ENCODE measurements at regions not wholly inside any gene's neighbourhood (a gene's known extent, or its start where the extent isn't known, plus 50 kb on each side); places are given as distances from the start of the nearest gene placed in this dataset.

- Mint-ChIP-seq H3K27ac (ENCODE audit: unreplicated experiment) (no peak overlapping the region), H3K36me3 (ENCODE audit: low read depth) (peaks cover 3% of the 10 kb centered on the region), H3K27me3 (ENCODE audit: low read depth) (no peaks in the 10 kb centered on the region), H3K4me1 (peaks cover 11% of the 10 kb centered on the region), H3K4me3 (no peak overlapping the region), H3K9me3 (peaks cover 4% of the 10 kb centered on the region)
- no peak for TF ChIP-seq CTCF (conservative IDR thresholded peaks at IDR 0.05)
- no peak for DNase-seq (ENCODE audit: low read depth, low spot score)
Measured at GRCh38 chr2:121955872-121956271, 200.4 kb downstream of the TSN start.

DNA sequence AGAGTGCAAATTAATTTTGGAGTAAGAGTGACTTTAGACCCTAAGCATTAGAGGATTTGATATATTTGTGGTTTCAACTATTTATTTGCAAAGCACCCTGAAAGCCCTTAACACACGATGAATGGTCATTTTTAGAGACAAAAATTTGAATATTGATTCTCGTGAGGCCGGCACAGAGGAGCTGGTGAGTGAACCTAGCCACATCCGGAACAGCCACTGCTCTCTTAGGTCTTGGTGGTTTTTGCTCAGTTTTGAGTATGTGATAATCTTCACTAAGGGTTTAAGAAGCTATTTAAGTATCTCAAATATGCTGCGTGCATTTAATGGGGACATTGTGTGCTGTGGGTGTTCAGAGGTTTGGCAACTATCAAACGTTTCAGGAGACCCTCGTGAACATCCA is 204.8 kb downstream of the TSN start:
- TF ChIP-seq CTCF (conservative IDR thresholded peaks at IDR 0.05): no peak
- peaks cover 2% of the 10 kb centered on the region for H3K9me3 Mint-ChIP-seq
- peaks cover 24% of the 10 kb centered on the region for H3K4me1 Mint-ChIP-seq
- no peak overlapping the region for H3K4me3 Mint-ChIP-seq
- H3K27me3 Mint-ChIP-seq (ENCODE audit: low read depth): no peaks in the 10 kb centered on the region
- no peak overlapping the region for H3K27ac Mint-ChIP-seq (ENCODE audit: unreplicated experiment)
- H3K36me3 Mint-ChIP-seq (ENCODE audit: low read depth): no peaks in the 10 kb centered on the region
- no peak for DNase-seq (ENCODE audit: low read depth, low spot score)

DNA sequence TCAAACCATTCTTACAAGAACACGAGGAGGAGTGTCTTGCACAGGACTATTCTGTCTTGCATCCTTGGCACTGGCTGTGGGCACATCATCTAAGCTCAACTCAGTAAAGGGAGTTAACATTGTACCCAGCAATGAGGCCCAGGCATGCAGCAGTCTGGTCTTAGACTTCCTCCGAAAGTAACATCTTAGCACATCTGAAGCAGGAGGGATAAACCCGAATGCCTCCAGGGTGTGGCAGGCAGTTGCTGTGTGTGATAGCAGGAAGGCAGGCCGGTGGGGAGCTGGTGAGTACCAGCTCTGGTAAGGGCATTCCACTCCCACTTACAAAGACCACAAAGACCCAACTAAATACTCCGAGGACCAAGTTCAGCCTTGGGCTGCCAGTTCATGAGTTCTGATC is 206.3 kb downstream of the TSN start:
- no peaks in the 10 kb centered on the region for H3K36me3 Mint-ChIP-seq (ENCODE audit: low read depth)

DNA sequence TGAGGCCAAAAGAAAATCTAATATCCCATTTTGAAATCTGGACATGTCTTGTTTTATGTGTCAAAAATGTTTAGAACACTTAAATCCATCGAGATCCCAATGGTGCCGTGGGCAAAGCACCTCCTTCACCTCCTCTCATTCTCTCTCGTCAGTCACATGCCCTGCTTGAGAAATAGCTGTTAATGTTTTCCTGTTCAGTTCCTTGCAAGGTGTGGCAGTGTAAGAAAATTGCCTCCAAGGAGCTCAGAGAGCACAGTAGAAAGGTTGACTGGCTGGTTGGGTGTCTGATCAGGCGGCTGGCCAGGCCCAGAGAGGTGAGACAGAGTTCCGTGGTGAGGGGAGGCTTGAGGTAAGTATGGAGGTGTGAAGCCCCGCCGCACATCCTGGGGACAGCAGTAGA is 210.2 kb downstream of the TSN start:
- peaks cover 5% of the 10 kb centered on the region for H3K9me3 Mint-ChIP-seq
- no peak overlapping the region for H3K27ac Mint-ChIP-seq (ENCODE audit: unreplicated experiment)
- peaks cover 31% of the 10 kb centered on the region for H3K4me1 Mint-ChIP-seq
- H3K36me3 Mint-ChIP-seq (ENCODE audit: low read depth): no peaks in the 10 kb centered on the region
- no peak for TF ChIP-seq CTCF (conservative IDR thresholded peaks at IDR 0.05)
- H3K27me3 Mint-ChIP-seq (ENCODE audit: low read depth): no peaks in the 10 kb centered on the region
- H3K4me3 Mint-ChIP-seq: no peak overlapping the region
- no peak for DNase-seq (ENCODE audit: low read depth, low spot score)

More for the DNA sequence above, 206.3 kb downstream of the TSN start:
- Mint-ChIP-seq H3K27ac (ENCODE audit: unreplicated experiment) (no peak overlapping the region), H3K4me1 (peaks cover 18% of the 10 kb centered on the region), H3K4me3 (no peak overlapping the region), H3K27me3 (ENCODE audit: low read depth) (no peaks in the 10 kb centered on the region), H3K9me3 (peaks cover 2% of the 10 kb centered on the region)
- TF ChIP-seq CTCF (conservative IDR thresholded peaks at IDR 0.05): no peak
- DNase-seq (ENCODE audit: low read depth, low spot score): no peak

DNA sequence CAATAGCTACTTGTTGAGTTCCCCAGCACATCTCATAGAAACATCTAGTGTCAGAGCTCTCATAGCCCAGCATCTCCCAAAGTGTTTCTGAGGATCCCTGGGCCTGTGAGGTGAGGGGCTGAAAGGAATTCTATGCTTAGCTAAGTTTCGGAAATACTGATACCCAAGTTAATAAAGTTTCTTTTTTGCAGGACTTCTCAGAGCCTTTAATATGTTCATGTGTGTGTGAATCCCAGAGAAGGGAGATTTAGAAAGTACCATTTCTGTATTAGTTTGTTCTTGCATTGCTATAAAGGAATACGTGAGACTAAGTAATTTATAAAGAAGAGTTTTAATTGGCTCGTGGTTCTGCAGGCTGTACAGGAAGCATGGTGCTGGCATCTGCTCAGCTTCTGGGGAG is 211.2 kb downstream of the TSN start:
- Mint-ChIP-seq H3K27me3 (ENCODE audit: low read depth) (no peaks in the 10 kb centered on the region), H3K4me3 (no peak overlapping the region), H3K36me3 (ENCODE audit: low read depth) (no peaks in the 10 kb centered on the region), H3K9me3 (peaks cover 5% of the 10 kb centered on the region), H3K4me1 (peaks cover 29% of the 10 kb centered on the region), H3K27ac (ENCODE audit: unreplicated experiment) (no peak overlapping the region)
- TF ChIP-seq CTCF (conservative IDR thresholded peaks at IDR 0.05): no peak
- DNase-seq (ENCODE audit: low read depth, low spot score): no peak

DNA sequence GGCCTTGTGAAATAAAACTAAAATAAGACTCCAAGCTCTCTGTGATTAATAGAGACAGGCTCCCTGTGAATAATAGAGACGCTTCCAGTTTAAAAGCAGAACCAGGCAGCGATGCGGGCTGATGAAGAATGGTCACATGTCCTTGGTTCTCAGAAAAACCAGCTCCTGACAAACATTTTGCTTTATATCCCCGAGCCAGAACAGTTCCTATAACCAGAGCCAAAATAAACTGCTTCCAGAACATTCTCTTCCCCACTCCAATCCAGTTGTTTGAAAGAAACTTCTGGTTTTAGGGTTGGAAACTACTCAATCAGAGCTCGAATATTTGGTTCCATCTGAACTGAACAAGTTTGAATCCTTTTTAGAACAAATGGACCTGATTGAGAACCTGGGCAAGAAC is 213.7 kb downstream of the TSN start:
- Mint-ChIP-seq H3K36me3 (ENCODE audit: low read depth) (no peaks in the 10 kb centered on the region), H3K9me3 (peaks cover 5% of the 10 kb centered on the region), H3K4me1 (peaks cover 43% of the 10 kb centered on the region), H3K4me3 (no peak overlapping the region), H3K27me3 (ENCODE audit: low read depth) (no peaks in the 10 kb centered on the region), H3K27ac (ENCODE audit: unreplicated experiment) (no peak overlapping the region)
- TF ChIP-seq CTCF (conservative IDR thresholded peaks at IDR 0.05): no peak
- no peak for DNase-seq (ENCODE audit: low read depth, low spot score)

Data from neural crest cell (in vitro differentiated cells).